ENCODE measurements at regions not wholly inside any gene's neighbourhood (a gene's known extent, or its start where the extent isn't known, plus 50 kb on each side); places are given as distances from the start of the nearest gene placed in this dataset.

DNA sequence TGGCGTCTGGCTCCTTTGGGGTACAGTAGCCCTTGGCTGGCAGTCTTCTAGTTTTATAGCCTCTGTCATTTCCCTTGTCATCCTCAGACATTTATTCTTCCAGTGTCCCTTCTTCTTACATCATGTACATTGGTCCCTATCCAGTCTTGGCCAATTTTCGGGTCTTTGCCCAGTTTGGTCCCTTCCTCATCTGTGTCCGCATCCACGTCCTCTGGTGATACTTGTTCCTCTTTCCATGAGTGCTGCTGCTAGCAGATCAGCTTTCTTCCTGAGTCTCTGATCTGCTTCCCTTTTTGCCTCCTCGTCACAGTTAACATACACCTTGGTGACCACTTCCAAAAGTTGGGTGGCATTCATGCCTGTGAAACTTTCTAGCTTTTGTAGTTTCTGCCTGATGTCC is 86.2 kb upstream of the GPR6 start:
- POLR2A ChIA-PET = no interaction called here
- no peak for ATAC-seq
- no peak overlapping the region for H3K4me3 Mint-ChIP-seq
- TF ChIP-seq GRHL2 (CRISPR knock-in tag; IDR thresholded peaks at IDR 0.05; ENCODE audit: insufficient replicate concordance, severe bottlenecking) (no peak), ZNF121 (CRISPR knock-in tag; IDR thresholded peaks at IDR 0.05) (no peak), SMAD4 (CRISPR knock-in tag; IDR thresholded peaks at IDR 0.05) (no peak), NFYB (CRISPR knock-in tag; conservative IDR thresholded peaks at IDR 0.05; ENCODE audit: low read depth) (no peak), TEAD4 (CRISPR knock-in tag; IDR thresholded peaks at IDR 0.05) (no peak), JAZF1 (CRISPR knock-in tag; IDR thresholded peaks at IDR 0.05) (no peak)
- TF ChIP-seq, protein P1, sequence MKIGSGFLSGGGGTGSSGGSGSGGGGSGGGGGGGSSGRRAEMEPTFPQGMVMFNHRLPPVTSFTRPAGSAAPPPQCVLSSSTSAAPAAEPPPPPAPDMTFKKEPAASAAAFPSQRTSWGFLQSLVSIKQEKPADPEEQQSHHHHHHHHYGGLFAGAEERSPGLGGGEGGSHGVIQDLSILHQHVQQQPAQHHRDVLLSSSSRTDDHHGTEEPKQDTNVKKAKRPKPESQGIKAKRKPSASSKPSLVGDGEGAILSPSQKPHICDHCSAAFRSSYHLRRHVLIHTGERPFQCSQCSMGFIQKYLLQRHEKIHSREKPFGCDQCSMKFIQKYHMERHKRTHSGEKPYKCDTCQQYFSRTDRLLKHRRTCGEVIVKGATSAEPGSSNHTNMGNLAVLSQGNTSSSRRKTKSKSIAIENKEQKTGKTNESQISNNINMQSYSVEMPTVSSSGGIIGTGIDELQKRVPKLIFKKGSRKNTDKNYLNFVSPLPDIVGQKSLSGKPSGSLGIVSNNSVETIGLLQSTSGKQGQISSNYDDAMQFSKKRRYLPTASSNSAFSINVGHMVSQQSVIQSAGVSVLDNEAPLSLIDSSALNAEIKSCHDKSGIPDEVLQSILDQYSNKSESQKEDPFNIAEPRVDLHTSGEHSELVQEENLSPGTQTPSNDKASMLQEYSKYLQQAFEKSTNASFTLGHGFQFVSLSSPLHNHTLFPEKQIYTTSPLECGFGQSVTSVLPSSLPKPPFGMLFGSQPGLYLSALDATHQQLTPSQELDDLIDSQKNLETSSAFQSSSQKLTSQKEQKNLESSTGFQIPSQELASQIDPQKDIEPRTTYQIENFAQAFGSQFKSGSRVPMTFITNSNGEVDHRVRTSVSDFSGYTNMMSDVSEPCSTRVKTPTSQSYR (CRISPR knock-in tag; IDR thresholded peaks at IDR 0.05) = no peak
- TF ChIP-seq, protein P2, sequence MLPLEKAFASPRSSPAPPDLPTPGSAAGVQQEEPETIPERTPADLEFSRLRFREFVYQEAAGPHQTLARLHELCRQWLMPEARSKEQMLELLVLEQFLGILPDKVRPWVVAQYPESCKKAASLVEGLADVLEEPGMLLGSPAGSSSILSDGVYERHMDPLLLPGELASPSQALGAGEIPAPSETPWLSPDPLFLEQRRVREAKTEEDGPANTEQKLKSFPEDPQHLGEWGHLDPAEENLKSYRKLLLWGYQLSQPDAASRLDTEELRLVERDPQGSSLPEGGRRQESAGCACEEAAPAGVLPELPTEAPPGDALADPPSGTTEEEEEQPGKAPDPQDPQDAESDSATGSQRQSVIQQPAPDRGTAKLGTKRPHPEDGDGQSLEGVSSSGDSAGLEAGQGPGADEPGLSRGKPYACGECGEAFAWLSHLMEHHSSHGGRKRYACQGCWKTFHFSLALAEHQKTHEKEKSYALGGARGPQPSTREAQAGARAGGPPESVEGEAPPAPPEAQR (CRISPR knock-in tag; IDR thresholded peaks at IDR 0.05) = no peak
- TF ChIP-seq, protein P3, sequence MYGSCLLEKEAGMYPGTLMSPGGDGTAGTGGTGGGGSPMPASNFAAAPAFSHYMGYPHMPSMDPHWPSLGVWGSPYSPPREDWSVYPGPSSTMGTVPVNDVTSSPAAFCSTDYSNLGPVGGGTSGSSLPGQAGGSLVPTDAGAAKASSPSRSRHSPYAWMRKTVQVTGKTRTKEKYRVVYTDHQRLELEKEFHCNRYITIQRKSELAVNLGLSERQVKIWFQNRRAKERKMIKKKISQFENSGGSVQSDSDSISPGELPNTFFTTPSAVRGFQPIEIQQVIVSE (CRISPR knock-in tag; IDR thresholded peaks at IDR 0.05; ENCODE audit: borderline replicate concordance) = no peak
- TF ChIP-seq, protein P4, sequence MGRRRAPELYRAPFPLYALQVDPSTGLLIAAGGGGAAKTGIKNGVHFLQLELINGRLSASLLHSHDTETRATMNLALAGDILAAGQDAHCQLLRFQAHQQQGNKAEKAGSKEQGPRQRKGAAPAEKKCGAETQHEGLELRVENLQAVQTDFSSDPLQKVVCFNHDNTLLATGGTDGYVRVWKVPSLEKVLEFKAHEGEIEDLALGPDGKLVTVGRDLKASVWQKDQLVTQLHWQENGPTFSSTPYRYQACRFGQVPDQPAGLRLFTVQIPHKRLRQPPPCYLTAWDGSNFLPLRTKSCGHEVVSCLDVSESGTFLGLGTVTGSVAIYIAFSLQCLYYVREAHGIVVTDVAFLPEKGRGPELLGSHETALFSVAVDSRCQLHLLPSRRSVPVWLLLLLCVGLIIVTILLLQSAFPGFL (CRISPR knock-in tag; IDR thresholded peaks at IDR 0.05; ENCODE audit: borderline replicate concordance) = no peak
- TF ChIP-seq, protein P5, sequence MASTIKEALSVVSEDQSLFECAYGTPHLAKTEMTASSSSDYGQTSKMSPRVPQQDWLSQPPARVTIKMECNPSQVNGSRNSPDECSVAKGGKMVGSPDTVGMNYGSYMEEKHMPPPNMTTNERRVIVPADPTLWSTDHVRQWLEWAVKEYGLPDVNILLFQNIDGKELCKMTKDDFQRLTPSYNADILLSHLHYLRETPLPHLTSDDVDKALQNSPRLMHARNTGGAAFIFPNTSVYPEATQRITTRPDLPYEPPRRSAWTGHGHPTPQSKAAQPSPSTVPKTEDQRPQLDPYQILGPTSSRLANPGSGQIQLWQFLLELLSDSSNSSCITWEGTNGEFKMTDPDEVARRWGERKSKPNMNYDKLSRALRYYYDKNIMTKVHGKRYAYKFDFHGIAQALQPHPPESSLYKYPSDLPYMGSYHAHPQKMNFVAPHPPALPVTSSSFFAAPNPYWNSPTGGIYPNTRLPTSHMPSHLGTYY (CRISPR knock-in tag; IDR thresholded peaks at IDR 0.05) = no peak
- TF ChIP-seq, protein P6, sequence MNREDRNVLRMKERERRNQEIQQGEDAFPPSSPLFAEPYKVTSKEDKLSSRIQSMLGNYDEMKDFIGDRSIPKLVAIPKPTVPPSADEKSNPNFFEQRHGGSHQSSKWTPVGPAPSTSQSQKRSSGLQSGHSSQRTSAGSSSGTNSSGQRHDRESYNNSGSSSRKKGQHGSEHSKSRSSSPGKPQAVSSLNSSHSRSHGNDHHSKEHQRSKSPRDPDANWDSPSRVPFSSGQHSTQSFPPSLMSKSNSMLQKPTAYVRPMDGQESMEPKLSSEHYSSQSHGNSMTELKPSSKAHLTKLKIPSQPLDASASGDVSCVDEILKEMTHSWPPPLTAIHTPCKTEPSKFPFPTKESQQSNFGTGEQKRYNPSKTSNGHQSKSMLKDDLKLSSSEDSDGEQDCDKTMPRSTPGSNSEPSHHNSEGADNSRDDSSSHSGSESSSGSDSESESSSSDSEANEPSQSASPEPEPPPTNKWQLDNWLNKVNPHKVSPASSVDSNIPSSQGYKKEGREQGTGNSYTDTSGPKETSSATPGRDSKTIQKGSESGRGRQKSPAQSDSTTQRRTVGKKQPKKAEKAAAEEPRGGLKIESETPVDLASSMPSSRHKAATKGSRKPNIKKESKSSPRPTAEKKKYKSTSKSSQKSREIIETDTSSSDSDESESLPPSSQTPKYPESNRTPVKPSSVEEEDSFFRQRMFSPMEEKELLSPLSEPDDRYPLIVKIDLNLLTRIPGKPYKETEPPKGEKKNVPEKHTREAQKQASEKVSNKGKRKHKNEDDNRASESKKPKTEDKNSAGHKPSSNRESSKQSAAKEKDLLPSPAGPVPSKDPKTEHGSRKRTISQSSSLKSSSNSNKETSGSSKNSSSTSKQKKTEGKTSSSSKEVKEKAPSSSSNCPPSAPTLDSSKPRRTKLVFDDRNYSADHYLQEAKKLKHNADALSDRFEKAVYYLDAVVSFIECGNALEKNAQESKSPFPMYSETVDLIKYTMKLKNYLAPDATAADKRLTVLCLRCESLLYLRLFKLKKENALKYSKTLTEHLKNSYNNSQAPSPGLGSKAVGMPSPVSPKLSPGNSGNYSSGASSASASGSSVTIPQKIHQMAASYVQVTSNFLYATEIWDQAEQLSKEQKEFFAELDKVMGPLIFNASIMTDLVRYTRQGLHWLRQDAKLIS (CRISPR knock-in tag; IDR thresholded peaks at IDR 0.05; ENCODE audit: borderline replicate concordance) = no peak
- no peak for DNase-seq (ENCODE audit: low spot score)
- no peak overlapping the region for H3K27ac Mint-ChIP-seq
- peaks cover 4% of the 10 kb centered on the region for H3K27me3 Mint-ChIP-seq (ENCODE audit: low read depth)
- H3K9me3 Mint-ChIP-seq = peaks cover 57% of the 10 kb centered on the region
- peaks cover 40% of the 10 kb centered on the region for H3K36me3 Mint-ChIP-seq
- CTCF ChIA-PET = interaction anchor here (1.2 to 1.5 kb wide), 2 partner anchors 10 to 148 kb away, joined by 3 to 13 read pairs; no protein-coding TSS in a partner anchor
- peaks cover 44% of the 10 kb centered on the region for H3K4me1 Mint-ChIP-seq

Measured in WTC11 (cell line).